ENCODE measurements at regions not wholly inside any gene's neighbourhood (a gene's known extent, or its start where the extent isn't known, plus 50 kb on each side); places are given as distances from the start of the nearest gene placed in this dataset.

DNA sequence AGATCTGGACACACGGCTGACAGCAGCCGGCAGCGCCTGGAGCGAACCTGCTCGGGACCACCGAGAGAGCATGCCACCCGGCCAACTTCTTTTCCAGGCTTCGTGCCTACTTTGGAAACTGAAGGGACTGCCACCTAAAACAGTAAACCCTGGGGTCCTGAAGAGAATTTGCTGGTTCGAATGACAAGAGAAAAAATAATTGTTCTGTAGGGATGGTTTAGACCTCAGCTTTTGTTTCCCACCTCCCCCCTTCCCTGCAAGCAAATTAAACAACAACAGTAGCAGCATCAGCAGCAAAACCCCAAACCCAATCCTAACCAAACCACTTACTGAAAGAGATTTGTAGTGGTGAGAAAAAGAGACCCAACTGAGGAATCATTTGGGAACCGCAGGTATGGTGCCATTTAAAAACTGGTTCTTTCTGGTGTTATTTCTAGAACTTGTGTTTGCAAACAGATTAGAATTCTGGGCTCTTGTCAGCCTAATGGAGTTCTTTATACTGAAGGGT is 105.6 kb downstream of the LEPR start:
- TF ChIP-seq, protein P1, sequence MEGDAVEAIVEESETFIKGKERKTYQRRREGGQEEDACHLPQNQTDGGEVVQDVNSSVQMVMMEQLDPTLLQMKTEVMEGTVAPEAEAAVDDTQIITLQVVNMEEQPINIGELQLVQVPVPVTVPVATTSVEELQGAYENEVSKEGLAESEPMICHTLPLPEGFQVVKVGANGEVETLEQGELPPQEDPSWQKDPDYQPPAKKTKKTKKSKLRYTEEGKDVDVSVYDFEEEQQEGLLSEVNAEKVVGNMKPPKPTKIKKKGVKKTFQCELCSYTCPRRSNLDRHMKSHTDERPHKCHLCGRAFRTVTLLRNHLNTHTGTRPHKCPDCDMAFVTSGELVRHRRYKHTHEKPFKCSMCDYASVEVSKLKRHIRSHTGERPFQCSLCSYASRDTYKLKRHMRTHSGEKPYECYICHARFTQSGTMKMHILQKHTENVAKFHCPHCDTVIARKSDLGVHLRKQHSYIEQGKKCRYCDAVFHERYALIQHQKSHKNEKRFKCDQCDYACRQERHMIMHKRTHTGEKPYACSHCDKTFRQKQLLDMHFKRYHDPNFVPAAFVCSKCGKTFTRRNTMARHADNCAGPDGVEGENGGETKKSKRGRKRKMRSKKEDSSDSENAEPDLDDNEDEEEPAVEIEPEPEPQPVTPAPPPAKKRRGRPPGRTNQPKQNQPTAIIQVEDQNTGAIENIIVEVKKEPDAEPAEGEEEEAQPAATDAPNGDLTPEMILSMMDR (optimal IDR thresholded peaks at IDR 0.05 in 1 of 3, IDR thresholded peaks at IDR 0.05 in 1 of 3, conservative IDR thresholded peaks at IDR 0.05 in 1 of 3; ENCODE audit: extremely low read depth in 1 of 3, insufficient read depth in 2 of 3, low read length in 3 of 3): no peak
- peak; percentile 39 for TF ChIP-seq EZH2 (IDR thresholded peaks at IDR 0.05; ENCODE audit: low read length)
